Transverse colon (tissue), 4 donors: ENCODE measurements at regions not wholly inside any gene's neighbourhood (a gene's known extent, or its start where the extent isn't known, plus 50 kb on each side); places are given as distances from the start of the nearest gene placed in this dataset.

Source experiments
- EP300 ChIP-seq: sonication (generic); formaldehyde crosslinking; IDR thresholded peaks from one replicate; pipeline ENCODE4 v1.6.1; 2017; ENCODE audit warnings: antibody characterized with exemption, low read depth
- POLR2A ChIP-seq: fragments of 450-650 bp; IDR thresholded peaks from one replicate; pipeline ENCODE4 v1.6.1; 2016; ENCODE audit warnings: antibody characterized with exemption, mild to moderate bottlenecking, moderate library complexity
- POLR2AphosphoS5 ChIP-seq, 3 donors: sonication (generic); formaldehyde crosslinking; IDR thresholded peaks; one replicate each; pipeline ENCODE4 v1.6.1; 2016; ENCODE audit warnings: antibody characterized with exemption in 3 of 3
- TF ChIP-seq, protein P1 (sequence below), 5 experiments: fragments of 200-600 bp in 3 of 5; fragments of 450-650 bp in 2 of 5; sonication (generic) in 3 of 5; IDR thresholded peaks; 1 replicate in 2 of 5; 2 replicates in 3 of 5; pipeline ENCODE4 v1.5.1; 2016 to 2017; ENCODE audit warnings: antibody characterized with exemption in 5 of 5, inconsistent platforms in 3 of 5, mild to moderate bottlenecking in 2 of 5, moderate library complexity in 1 of 5

DNA sequence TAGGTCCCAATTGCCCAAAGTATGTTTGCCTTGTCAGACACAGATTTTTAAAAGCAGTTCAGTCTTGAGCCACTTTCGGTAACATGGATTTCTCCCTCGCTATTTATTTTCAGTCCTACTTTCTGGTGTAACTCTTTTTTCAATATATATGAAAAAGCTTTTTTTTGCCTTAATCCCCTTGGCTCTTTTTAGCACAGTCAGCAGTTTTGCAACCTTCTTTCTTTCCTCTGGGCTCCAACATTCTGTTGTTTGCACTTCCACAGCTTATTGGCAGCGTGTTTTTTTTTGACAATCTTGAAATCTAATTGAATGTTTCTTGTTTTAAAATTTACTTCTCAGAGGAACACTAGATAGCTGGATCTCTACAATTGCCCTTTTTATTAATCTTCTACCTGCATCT lies 429.3 kb upstream of the NBEA start:
- TF ChIP-seq, protein P1, sequence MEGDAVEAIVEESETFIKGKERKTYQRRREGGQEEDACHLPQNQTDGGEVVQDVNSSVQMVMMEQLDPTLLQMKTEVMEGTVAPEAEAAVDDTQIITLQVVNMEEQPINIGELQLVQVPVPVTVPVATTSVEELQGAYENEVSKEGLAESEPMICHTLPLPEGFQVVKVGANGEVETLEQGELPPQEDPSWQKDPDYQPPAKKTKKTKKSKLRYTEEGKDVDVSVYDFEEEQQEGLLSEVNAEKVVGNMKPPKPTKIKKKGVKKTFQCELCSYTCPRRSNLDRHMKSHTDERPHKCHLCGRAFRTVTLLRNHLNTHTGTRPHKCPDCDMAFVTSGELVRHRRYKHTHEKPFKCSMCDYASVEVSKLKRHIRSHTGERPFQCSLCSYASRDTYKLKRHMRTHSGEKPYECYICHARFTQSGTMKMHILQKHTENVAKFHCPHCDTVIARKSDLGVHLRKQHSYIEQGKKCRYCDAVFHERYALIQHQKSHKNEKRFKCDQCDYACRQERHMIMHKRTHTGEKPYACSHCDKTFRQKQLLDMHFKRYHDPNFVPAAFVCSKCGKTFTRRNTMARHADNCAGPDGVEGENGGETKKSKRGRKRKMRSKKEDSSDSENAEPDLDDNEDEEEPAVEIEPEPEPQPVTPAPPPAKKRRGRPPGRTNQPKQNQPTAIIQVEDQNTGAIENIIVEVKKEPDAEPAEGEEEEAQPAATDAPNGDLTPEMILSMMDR (IDR thresholded peaks at IDR 0.05) = no peak
- TF ChIP-seq POLR2A = no peak
- no peak for TF ChIP-seq EP300
- no peak for TF ChIP-seq POLR2AphosphoS5 (IDR thresholded peaks at IDR 0.05)
